Anterior cingulate cortex (tissue), 58 donors: ENCODE measurements at regions not wholly inside any gene's neighbourhood (a gene's known extent, or its start where the extent isn't known, plus 50 kb on each side); places are given as distances from the start of the nearest gene placed in this dataset.
A peak's percentile ranks its signal among the peaks of the same experiment; 100 is the strongest.
"Not testable (repeated sequence)": the region's sequence is repeated elsewhere in the genome, so short reads cannot be mapped to it uniquely, and the experiment has no call there.

Source experiments
- DNase-seq, 58 donors: peaks; one replicate each; lab custom pipeline; 2025; lab: John Stamatoyannopoulos, UW

DNA sequence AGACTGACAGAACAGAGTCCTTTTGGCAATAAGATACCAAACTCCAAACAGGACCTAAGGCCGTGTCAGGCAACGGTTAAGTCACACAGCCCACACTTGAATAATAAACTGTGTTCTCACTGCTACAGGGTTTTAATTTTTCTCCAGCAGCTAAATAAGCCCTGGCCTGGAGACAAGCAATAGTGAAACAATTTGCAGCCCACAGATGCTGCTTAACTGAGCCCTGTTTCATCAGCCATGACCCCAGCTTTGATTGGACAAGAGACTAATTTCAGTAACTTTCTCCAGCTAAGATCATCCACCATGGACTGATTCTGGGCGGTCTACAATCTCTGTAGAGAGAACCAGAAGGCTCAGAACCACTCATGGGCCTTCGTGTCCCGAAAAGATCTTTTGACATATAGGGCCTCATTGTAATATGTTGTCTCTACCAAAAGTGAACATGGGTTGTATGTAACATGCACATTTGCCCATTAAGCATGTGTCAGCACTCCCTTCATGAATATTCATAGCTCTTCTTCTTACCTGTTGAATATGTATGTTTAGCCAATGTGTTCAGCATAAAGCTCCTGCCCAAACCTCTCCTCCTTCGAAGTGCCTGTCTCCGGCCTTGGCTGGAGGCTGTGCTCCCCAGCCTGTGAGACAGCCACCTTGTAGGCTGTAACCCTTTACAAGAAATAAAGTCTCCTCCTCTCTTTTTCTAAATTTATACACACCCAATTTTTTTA, 223.1 kb upstream of the AKR1E2 start:
- DNase-seq, result no peak

DNA sequence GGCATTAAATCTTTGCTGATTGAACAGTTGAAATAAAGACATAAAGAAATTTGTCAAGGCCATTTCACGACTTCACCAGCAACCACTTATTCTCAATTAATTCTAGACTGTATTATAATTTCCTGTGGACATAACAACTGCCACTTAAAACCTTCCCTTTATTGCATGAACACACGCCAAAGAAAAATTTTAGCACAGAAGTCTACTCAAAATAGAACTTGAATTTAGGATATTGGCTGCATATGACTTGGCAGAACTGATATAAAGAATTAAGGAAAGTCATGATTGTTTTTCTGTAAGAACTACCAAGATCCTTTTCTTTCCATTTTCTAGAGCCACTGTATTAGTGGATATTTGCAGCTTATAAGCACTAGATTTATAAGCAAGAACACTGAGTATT, 226.5 kb upstream of the AKR1E2 start:
- DNase-seq, result no peak

- not testable (repeated sequence) for DNase-seq
Observed at GRCh38 chr10:4597898-4598297, 228.1 kb upstream of the AKR1E2 start.

DNA sequence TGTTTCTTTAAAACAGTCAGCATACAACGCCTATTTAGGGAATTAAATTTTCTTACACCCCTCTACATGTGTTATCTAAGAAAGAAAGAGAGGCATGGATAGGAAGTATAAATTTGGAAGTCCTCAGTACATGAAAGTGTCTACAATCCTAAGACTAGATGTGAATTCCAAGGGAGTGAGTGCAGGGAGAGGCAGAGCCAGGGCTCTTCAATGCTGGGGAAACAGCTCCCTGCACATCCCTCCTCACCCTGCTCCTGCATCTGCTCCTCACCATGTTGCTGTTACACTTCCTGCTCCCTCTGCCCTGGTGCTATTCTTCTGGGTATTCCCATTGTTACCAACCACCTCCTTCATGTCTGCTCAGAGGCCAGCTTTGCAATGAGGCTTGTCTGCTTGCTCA, 229.1 kb upstream of the AKR1E2 start:
- no peak for DNase-seq

GRCh38 chr10:4595719-4596319, 230.2 kb upstream of the AKR1E2 start:
- DNase-seq, result no peak

DNA sequence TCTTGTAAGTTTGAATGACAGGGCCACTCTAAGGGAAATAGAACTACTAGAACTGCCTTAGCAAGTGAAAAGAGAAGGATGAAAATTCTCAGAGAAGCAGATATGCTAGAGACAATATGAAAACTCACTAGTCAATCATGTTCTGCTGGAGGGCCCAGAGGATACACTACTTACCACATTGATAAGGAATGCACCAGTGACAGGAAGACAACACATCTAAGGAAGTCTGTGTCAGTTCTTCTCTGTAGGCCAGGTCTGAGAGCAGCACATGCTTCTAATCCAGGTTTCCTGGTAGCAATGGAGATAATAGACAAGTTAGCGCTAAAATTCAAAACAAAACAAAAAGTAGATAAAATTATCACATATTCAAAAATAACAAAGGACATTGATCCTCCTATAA, 235.2 kb upstream of the AKR1E2 start:
- no peak for DNase-seq

GRCh38 chr10:4588824-4589223, 237.2 kb upstream of the AKR1E2 start:
- DNase-seq, result no peak

GRCh38 chr10:4587466-4587865, 238.5 kb upstream of the AKR1E2 start:
- peak in 2 of 58 donors; percentile 1 to 3 for DNase-seq

DNA sequence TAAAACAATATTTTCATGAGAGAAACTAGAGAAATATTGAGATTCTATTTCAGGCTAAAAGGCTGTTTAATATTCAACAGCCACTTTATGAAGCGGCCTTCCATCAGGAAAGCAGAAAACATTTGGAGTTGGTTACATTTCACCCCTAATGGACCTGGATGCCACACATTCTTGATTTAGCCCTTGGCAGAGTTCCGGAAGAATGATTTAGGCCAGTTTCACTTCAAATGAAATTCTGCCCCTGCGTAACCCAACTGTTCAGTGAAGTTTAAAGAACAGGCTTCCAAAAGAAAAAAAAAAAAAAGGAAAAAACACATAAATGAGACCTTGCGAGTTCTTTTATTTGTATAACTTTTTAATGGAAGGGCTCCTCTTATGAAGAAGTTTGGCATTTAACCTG, 239.2 kb upstream of the AKR1E2 start:
- no peak for DNase-seq

DNA sequence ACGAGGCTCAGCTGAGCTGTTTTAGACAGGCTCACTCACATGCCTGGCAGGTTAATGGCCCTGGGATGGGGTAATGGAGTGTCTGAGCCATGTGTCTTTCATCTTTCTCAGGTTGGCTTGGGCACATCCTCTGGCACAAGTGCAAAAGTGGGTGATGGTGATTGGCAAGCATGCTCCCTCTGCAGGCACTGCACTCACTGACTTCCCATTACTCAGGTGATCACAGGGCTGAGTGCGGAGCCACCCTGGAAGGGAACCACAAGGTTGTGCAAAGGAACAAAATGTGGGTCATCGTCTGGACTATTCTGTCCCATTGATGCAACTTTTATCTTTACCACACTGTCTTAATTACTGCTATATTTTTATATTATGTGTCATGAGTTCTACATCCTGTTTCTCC, 244.1 kb upstream of the AKR1E2 start:
- DNase-seq, result no peak

- no peak for DNase-seq
Observed at GRCh38 chr10:4579844-4580243, 246.2 kb upstream of the AKR1E2 start.

GRCh38 chr10:4576206-4576605, 249.8 kb upstream of the AKR1E2 start:
- DNase-seq, result no peak

- DNase-seq, result no peak
Observed at GRCh38 chr10:4569151-4569550, 256.9 kb upstream of the AKR1E2 start.

- no peak for DNase-seq
Observed at GRCh38 chr10:4568731-4569130, 257.3 kb upstream of the AKR1E2 start.

DNA sequence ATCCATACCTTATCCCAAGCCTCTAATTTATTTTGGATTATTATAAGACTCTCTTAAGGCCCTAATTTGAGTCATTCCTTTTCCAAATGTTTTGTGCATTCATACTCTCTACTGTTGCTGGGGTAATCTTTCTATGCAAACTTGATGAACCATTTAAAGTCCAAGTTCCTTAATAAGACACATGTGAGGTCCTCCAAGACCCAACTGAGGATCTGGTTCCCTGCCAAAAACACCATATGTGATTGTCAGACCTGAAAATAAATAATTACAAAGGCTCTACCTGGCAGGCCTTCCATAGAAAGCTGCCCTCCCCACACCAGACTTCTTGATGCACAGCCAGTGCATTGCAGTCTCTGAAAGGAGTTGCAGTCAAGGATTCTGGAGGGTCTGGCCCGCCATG, 257.9 kb upstream of the AKR1E2 start:
- DNase-seq, result no peak

GRCh38 chr10:4567637-4568036, 258.4 kb upstream of the AKR1E2 start:
- DNase-seq, result no peak

GRCh38 chr10:4566011-4566410, 260.0 kb upstream of the AKR1E2 start:
- no peak for DNase-seq

DNA sequence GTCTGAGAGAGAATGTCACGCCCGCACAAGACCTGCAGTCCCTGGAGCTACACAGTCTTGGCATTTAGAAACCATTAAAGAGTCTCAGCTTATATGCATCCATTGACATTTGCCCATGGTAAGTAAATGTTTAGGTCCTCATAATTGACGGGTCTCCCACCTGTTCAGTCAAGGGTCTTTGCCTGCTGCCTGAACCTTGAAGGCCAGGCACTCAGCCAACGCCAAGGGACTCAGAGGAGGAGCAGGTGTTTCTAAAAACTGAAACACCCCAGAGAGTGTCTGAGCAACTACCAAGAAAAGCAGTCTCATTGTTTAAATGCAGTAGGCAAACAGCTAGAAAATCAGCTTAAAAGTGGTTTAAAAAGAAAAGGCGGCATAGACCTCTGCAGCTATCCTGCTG, 264.7 kb upstream of the AKR1E2 start:
- DNase-seq, result no peak

DNA sequence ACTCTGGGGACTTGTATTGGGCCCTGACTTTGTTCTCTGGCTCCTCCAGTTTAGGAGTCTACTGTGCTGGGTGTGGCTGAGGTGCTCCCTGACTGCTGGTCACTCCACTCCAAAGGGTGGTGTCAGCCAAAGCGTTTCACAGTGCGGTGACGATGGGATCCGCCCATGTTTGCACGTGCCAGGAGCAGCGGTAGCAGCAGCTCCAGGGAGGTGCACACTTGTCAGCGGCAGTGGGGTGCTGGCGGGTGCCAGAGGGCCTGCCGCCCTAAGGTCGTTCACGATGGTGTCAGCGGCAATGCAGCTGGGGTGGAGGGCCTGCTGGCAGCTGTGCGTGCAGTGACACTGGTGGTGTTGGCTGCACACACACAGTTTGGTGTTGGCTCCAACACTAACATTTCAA, 268.5 kb upstream of the AKR1E2 start:
- DNase-seq, result no peak

- DNase-seq, result no peak
Observed at GRCh38 chr10:4556527-4556926, 269.5 kb upstream of the AKR1E2 start.

DNA sequence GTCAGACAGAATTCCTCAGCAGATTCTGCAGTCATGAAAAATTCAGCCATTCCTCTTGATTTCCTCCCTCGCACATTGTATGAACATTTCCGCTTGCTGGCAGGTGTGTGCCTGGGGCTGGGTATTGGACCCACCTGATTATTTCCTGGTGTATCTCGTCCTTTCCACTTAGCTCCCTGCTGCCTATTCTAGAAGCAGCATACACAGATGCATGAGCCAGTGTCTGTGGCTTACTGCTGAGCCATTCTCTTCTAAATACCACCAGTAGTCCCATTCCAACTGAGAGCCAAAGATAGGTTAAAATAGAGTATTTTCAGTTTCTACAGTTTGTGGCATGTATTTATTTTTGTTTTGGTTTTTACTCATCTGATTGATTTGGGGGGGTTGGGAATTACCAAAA, 270.1 kb upstream of the AKR1E2 start:
- DNase-seq, result no peak

DNA sequence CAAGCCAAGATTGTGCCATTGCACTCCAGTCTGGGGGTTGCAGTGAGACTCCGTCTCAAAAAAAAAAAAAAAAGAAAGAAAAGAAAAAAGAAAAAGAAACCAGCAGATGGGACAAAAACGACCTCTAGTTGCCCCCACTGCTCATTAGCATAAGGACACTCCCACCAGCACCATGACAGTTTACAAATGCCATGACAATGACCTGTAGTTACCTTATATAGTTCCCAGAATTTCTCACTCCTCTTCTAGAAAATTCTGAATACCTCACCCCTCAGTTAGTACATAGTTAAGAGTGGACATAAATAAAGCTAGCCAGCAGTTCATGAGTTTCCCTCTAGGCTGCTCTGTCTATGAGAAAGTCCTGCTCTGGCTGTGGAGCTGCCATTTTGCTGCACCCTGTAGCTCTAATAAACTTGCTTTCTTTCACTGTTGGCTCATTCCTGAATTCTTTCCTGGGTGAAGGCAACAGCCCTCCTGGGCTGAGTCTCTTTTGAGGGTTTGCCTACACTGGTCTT, 276.8 kb upstream of the AKR1E2 start:
- no peak for DNase-seq
